GM12875 (cell line): ENCODE measurements at regions not wholly inside any gene's neighbourhood (a gene's known extent, or its start where the extent isn't known, plus 50 kb on each side); places are given as distances from the start of the nearest gene placed in this dataset.

Experiments used
- H3K4me3 ChIP-seq: one replicate; pipeline ENCODE4 v1.5.1; 2011; ENCODE audit warnings: low read depth, low read length, control low read depth
- TF ChIP-seq, protein P1 (sequence below): IDR thresholded peaks from 2 replicates; pipeline ENCODE4 v1.5.1; 2011; ENCODE audit warnings: low read depth, mild to moderate bottlenecking, control low read depth, inconsistent platforms, low read length, moderate library complexity, borderline replicate concordance; ENCODE audit not compliant: insufficient read depth

GRCh38 chr13:105996391-105997025 is 539.0 kb downstream of the EFNB2 start:
- no peak overlapping the region for H3K4me3 ChIP-seq
- TF ChIP-seq, protein P1, sequence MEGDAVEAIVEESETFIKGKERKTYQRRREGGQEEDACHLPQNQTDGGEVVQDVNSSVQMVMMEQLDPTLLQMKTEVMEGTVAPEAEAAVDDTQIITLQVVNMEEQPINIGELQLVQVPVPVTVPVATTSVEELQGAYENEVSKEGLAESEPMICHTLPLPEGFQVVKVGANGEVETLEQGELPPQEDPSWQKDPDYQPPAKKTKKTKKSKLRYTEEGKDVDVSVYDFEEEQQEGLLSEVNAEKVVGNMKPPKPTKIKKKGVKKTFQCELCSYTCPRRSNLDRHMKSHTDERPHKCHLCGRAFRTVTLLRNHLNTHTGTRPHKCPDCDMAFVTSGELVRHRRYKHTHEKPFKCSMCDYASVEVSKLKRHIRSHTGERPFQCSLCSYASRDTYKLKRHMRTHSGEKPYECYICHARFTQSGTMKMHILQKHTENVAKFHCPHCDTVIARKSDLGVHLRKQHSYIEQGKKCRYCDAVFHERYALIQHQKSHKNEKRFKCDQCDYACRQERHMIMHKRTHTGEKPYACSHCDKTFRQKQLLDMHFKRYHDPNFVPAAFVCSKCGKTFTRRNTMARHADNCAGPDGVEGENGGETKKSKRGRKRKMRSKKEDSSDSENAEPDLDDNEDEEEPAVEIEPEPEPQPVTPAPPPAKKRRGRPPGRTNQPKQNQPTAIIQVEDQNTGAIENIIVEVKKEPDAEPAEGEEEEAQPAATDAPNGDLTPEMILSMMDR, result no peak

DNA sequence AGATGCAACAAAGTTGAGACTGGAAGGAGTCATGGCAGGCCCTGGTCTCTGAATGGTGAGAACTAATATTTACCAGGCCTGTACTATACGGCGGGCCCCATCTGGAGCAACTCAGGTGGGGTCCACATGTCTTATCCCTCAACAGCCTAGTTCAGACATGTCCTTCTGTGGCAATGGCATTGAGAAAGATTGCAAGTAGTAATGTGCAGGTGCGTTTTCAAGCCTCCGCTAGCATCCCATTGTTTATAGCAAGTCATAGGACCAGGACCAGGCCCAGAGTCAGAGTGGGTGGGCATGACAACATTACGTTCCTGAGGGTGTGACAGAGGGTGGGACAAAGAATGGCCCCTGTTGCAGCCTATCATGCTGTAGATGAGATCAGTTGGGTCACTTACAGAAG is 541.1 kb downstream of the EFNB2 start:
- H3K4me3 ChIP-seq, result no peak overlapping the region
- TF ChIP-seq, protein P1, result no peak

GRCh38 chr13:105991622-105992277 is 543.7 kb downstream of the EFNB2 start:
- TF ChIP-seq, protein P1, result no peak
- H3K4me3 ChIP-seq, result no peak overlapping the region

DNA sequence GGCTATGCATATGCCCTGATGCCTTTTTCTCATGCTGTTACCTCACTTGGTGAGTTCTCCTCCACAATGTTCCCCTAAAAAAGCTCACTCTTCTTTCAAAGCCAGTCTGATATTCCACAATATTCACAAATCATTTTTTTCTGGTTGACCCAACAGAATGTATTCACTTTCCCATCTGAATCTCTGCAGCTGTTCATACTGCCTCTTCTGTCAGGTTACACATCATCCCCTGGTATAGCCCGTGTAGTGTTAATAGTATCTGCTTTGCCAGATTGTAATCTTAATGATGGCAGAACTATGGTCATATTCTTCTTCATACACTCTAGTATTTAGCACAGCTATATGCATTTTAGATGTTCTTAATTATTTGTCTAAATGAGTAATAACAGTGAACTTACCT is 544.3 kb downstream of the EFNB2 start:
- TF ChIP-seq, protein P1, result no peak
- H3K4me3 ChIP-seq, result no peak overlapping the region

DNA sequence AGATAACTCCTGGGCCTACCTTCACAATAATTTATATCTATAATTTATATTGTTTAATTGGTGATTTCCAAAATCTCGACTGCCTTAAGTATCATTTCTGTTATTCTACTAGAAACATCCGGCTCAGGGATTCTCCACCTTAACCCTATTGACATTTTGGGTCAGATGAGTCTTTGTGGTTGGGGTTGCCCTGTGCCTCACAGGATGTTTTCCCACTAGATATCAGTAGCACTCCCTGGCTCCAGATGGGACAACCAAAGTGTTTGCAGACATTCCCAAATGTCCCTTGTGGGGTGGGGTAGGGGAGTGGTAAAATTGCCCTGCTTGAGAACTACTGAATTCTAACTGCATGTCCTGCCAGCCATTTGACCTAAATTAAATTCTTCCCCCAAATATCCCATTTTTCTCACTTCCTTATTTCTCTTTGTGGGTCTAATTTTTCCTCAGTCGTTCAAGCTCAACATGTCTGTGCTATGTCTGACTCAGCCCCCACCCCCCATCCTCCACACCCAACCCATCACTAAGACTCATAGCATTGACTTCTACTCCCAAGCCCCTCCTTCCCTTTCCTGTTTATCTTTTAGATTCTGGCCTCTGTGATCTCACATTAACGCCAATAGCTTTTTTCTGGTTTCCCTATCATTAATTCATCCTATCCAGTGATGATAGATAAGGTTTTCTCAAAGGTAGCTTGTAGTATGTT is 545.1 kb downstream of the EFNB2 start:
- TF ChIP-seq, protein P1, result no peak
- no peak overlapping the region for H3K4me3 ChIP-seq

DNA sequence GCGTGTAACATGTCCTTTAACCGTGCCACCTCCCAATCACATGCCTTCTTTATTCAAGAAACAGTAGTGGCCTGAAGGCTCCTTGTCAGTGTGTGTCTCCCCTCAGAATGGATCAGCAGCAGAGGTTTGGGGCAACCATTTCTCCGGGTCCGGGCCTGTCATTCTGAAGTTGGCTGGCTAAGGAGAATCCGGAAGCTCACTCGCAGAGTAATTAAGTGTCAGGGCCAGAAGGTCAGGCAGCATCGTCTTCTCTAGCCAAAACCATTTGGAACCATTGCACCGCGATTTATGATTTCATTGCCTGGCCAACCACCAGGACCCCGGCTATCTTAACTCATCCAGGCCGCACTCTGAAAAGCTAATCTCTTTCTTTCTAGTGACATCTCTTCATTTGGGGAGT is 550.8 kb downstream of the EFNB2 start:
- H3K4me3 ChIP-seq, result no peak overlapping the region
- TF ChIP-seq, protein P1, result no peak
